ENCODE measurements at regions not wholly inside any gene's neighbourhood (a gene's known extent, or its start where the extent isn't known, plus 50 kb on each side); places are given as distances from the start of the nearest gene placed in this dataset.

GRCh38 chr12:88733008-88733407 is 152.7 kb upstream of the KITLG start:
- TF ChIP-seq POLR2A (IDR thresholded peaks at IDR 0.05) (no peak), CTCF (IDR thresholded peaks at IDR 0.05) (no peak)

Data from lower leg skin (tissue), 3 donors.